ENCODE measurements at regions not wholly inside any gene's neighbourhood (a gene's known extent, or its start where the extent isn't known, plus 50 kb on each side); places are given as distances from the start of the nearest gene placed in this dataset.

DNA sequence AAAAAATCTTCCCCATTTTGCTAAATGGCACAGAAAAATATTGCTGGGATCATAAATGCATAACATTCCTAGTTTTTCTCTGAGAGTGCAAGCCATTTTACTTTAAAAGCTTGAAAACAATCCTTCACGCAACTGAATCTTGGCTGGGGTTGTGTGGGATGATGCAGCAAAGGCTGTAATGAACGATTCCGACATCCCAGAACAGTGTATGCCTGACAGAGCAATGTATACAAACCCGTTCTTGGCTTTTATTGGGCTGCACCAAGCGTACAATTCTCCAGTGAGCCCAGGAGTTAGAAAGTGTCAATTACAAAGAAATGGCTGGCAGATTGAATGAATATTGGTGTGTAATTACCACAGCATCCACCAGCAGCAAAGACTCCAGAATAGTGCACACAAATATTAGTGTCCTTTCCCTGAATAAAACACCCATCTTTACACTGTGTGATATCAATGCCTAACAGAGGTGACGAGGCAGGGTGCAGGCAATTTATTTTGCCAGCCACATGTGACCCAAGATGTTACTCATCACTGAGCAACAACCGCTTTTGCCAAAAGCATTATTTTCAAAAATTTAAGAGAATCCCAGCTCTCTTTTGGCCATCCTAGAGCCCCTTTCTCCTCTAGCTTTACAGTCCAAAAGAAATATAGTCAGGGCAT, 578.6 kb upstream of the CHAC2 start:
- no peak for DNase-seq (ENCODE audit: low read depth)
- TF ChIP-seq, protein P1, sequence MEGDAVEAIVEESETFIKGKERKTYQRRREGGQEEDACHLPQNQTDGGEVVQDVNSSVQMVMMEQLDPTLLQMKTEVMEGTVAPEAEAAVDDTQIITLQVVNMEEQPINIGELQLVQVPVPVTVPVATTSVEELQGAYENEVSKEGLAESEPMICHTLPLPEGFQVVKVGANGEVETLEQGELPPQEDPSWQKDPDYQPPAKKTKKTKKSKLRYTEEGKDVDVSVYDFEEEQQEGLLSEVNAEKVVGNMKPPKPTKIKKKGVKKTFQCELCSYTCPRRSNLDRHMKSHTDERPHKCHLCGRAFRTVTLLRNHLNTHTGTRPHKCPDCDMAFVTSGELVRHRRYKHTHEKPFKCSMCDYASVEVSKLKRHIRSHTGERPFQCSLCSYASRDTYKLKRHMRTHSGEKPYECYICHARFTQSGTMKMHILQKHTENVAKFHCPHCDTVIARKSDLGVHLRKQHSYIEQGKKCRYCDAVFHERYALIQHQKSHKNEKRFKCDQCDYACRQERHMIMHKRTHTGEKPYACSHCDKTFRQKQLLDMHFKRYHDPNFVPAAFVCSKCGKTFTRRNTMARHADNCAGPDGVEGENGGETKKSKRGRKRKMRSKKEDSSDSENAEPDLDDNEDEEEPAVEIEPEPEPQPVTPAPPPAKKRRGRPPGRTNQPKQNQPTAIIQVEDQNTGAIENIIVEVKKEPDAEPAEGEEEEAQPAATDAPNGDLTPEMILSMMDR (IDR thresholded peaks at IDR 0.05; ENCODE audit: control insufficient read depth, insufficient read depth, low read depth, low read length, missing control alignments), result no peak
- H3K4me3 ChIP-seq (ENCODE audit: control insufficient read depth, low read depth, low read length), result no peak overlapping the region

DNA sequence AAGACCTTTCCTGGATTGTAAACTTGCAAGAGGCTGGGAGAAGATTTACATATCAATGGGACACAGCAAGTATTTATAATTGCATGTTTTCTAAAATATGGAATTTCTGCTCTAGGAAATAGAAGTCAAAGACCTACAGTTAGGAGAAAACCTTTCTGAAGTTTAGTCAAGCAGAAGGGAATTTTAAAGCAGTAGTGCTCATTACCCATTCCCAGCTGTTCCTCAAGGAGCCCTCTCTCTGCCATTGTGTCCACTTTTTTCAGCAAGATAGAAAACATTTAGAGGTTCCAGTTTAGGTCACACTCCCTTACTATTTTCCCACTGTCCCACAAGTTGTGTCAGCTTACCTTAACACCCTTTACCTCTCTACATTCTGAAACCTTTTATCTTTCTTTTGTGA, 584.0 kb upstream of the CHAC2 start:
- DNase-seq (ENCODE audit: low read depth), result no peak
- H3K4me3 ChIP-seq (ENCODE audit: control insufficient read depth, low read depth, low read length), result no peak overlapping the region
- TF ChIP-seq, protein P1 (IDR thresholded peaks at IDR 0.05; ENCODE audit: control insufficient read depth, insufficient read depth, low read depth, low read length, missing control alignments), result no peak

DNA sequence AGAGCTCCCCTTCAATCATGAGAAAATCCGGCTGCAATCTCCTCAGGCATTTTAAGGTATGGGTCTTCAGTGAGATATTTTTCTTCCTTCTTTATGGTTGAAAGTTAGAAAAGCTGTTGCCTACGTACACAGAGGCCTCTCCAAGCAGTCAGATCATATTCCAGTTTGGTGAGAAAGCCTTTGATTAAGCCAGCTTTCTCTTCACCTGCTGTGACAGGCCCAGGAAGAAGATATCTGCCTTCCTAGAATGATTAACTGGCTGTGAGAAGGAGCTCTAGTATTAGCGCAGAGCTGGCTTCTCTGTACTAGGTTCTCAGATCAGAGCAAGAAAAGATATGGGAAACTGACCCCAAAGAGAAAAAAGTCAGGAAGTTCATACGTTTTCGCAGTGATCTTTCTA, 585.0 kb upstream of the CHAC2 start:
- DNase-seq (ENCODE audit: low read depth), result no peak

DNA sequence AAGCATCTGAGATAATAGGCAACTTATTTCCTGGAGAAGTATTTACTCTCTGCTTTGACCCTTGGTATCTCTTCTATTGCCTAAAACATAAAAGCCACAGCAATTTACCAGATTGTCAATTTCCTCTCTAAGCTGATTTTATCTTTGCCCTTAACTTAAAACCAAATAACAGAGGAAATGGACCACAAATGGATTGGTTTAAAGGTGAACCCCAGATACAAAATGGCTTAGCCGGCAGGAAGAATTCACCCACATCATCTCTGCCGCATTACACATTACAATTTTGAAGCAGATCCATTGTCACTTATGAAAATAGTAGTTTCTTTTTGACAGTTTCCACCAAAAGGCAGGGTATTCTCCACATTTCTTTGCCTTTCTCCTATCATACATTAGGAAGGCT, 585.8 kb upstream of the CHAC2 start:
- no peak for DNase-seq (ENCODE audit: low read depth)
- no peak overlapping the region for H3K4me3 ChIP-seq (ENCODE audit: control insufficient read depth, low read depth, low read length)
- TF ChIP-seq, protein P1 (IDR thresholded peaks at IDR 0.05; ENCODE audit: control insufficient read depth, insufficient read depth, low read depth, low read length, missing control alignments), result no peak

More for the DNA sequence above, 585.0 kb upstream of the CHAC2 start:
- H3K4me3 ChIP-seq (ENCODE audit: control insufficient read depth, low read depth, low read length), result no peak overlapping the region
- TF ChIP-seq, protein P1 (IDR thresholded peaks at IDR 0.05; ENCODE audit: control insufficient read depth, insufficient read depth, low read depth, low read length, missing control alignments), result no peak

DNA sequence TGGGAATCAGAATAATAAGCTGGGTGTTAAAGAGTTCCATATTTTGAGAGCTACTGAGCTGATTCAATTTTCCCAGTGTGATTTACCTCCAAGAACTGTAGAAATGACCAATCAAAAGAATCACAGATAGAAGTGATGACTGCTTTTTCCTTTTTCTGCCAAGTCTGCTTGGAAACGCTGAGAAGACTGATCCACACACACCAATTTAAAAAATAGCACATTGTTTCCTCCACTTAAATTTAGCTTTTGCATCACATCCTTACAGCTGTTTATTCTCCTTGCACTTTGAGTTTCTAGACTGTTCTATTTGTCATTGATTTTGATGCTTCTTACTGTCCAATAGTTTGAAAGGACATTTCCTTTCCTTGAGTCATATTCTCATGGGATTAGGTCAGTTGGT, 590.3 kb upstream of the CHAC2 start:
- H3K4me3 ChIP-seq (ENCODE audit: control insufficient read depth, low read depth, low read length), result no peak overlapping the region
- TF ChIP-seq, protein P1 (IDR thresholded peaks at IDR 0.05; ENCODE audit: control insufficient read depth, insufficient read depth, low read depth, low read length, missing control alignments), result no peak

DNA sequence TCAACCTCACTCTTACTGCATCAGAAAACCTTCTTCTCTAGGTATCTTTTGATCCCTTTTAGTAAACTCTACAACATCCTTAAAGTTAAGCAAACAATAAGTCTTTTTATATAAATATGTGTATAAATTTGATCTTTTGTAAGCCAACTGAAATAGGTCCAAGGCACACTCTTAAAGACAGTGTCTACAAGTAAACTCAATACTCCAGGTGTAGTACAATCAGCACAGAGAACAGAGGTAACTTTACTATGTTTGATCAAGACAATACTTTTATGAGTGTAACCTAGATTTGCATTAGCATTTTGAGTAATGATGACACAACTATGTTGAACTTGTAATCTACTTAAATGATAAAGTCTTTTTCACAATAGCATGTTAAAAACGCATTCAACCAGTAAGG, 593.1 kb upstream of the CHAC2 start:
- DNase-seq (ENCODE audit: low read depth), result no peak
- no peak overlapping the region for H3K4me3 ChIP-seq (ENCODE audit: control insufficient read depth, low read depth, low read length)
- TF ChIP-seq, protein P1 (IDR thresholded peaks at IDR 0.05; ENCODE audit: control insufficient read depth, insufficient read depth, low read depth, low read length, missing control alignments), result no peak

More for the DNA sequence above, 590.3 kb upstream of the CHAC2 start:
- DNase-seq (ENCODE audit: low read depth), result no peak
